HG03457 (cell line): ENCODE measurements at regions not wholly inside any gene's neighbourhood (a gene's known extent, or its start where the extent isn't known, plus 50 kb on each side); places are given as distances from the start of the nearest gene placed in this dataset.
"Not testable (repeated sequence)": the region's sequence is repeated elsewhere in the genome, so short reads cannot be mapped to it uniquely, and the experiment has no call there.

Source experiments
- ATAC-seq: cut with Tn5 transposase; IDR thresholded peaks from one replicate; pipeline ENCODE4 v1.9.1; 2021; ENCODE audit warnings: moderate number of reproducible peaks; ENCODE audit not compliant: unreplicated experiment

DNA sequence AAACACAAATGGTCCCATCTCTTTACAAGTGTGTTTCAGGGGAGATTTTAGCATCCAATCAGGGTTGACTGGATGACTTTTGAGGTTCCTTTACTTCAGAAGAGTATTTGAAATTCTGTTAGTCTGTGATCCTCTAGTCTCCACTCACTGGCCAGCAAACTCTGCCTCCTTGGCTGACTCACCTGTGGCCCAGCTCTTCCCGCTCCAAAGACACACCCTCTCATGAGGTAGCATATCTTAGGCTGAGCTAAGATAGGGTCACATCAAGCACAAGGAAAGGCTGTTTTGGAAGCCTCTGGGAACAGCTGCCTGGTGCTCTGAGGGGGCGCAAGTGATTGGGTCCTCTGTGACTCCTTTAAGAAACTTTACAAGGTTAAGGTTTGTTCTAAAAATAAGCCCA, 102.3 kb upstream of the FGGY start:
- ATAC-seq, result no peak

DNA sequence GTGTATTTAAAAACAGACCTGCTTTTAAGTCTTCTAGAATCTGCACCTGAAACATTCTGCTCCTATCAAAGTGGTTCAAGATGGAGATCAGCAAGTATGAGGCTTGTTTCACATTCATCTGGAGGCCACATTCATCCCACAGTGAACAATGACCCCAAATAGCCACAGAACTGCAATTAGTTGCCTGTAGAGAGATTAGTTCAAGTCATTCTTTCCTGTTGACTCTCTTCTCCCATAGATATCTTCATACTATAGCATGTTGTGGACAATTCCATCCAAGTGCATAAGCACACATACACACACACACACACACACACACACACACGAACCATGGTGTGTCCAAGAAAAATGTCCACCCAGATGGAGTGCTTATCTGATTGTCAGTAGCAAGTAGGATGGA, 101.7 kb upstream of the FGGY start:
- no peak for ATAC-seq

DNA sequence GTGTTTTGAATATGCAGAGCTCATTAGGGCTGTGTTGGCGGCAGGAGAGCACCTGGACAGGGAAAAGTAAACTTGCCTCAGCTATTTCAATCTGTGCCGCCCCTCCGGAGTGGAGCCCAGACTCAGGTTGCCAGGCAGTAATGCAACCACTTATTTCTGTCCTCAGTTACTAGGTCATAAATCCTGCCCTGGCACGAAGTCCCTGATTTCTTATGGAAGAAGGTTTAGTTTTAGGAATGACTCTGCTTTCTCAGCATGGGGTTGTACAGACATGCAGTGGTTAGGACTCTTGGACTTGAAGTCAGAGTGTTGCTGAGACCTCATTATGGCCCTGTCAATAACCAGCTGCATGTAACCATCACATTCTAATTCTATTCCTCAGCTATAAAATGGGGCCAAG, 98.3 kb upstream of the FGGY start:
- ATAC-seq, result no peak

DNA sequence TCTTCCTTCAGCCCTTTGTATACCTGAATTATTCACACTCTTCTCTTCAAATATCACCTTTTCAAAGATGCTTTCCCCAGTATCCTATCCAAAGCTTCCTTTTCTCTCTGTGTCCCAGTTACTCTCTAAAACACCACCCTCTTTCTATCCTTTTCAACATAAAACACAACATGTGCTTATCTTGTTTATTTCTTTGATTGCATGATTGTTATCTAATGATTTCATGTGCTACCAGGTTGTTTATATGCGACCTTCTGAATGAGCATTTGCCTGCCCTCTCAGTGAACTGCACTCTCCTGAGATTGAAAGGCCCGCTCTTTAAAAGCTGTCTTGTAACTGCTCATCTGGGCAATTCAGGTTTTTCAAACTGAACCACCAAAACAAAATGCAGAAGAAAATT, 97.7 kb upstream of the FGGY start:
- no peak for ATAC-seq

DNA sequence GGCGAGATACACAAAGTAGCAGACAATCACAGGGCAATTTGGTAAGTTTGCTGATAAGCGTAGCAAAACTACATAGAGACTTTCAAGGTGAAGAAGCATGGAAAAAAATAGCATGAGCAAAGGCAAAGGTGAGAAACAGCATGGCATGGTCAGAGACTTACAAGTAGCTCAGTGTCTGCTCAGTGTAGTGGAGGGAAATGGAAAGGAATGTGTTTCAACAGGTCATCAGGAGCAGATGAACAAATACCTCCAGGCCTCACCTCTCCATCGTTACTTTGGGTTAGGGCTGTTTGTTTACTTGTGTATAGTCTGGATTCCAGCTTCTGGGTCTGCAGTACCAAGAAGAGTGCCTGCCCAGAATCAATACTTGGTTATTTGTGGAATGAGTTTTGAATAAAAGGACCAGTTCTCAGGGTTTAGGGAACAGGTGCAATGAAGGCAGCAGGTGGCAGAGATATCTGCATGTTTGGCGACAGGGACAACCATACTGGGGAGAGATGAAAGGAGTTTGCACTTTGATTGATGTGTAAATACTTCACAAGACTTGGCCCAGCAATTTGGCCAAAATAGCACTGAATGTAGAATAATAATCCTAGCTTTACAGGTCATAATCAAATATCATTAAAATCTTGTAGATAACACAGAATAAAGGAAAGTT, 97.0 kb upstream of the FGGY start:
- ATAC-seq, result no peak

DNA sequence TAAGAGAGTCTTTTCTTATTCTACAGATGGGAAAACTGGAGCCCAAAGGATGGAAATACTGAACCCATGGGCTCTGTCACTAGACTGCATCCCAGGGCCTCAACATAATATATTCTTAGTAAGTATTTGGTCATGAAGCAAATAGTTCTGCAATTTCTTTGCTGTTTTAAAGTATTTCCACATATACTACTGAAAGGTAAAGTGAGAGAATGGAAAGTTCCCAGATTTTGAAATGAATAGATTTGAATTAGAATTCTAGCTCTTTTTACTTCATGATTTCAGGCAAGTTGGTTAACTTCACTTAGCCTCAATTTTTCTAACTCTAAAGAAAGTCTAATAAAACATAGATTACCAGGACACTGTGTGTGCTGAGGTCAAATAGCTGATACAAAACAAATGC, 95.6 kb upstream of the FGGY start:
- no peak for ATAC-seq

DNA sequence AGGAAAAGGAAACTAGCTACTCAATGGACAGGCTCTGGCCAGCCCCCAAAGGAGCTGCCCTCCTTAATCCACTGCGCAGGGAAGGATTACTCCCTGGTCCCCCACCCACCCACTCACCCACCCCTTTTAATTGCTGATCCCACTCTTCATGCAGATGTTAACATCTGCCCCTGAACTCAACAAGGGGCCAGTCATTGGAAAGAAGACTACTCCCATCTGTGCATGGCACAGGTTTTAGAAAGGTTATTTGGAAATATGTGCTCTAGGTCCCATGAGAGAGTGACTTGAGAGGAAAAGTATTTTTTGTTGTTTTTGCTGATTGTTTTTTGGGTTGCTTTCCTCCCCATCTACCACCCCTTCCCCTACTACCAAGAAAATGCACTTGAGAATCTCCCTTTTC, 94.4 kb upstream of the FGGY start:
- no peak for ATAC-seq

DNA sequence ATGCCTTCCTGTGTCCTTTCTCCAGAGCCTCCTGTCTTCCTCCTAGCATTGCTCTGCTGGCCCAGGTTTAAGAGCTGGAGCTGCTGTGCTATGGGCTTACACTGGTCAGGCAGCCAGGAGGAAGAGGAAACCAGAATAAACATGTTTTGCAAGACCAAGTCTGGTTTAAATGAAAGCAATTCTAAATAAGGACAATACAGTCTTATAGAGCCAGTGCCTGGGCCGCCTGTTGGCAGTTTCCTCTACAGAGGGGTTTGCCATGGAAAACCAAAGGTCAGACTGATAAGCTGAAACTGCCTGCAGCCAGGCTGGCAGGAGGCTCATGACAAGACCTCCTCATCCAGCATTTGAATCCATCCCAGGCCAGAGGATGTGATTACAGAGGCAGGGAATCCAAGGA, 92.9 kb upstream of the FGGY start:
- no peak for ATAC-seq

DNA sequence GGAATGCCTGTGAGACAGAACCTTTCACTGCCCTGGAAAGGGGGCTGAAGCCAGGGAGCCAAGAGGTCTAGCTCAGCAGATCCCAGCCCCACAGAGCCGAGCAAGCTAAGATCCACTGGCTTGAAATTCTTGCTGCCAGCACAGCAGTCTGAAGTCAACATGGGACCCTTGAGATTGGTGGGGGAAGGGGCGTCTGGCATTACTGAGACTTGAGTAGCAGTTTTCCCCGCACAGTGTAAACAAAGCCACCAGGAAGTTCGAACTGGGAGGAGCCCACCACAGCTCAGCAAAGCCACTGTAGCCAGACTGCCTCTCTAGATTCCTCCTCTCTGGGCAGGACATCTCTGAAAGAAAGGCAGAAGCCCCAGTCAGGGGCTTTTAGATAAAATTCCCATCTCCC, 90.3 kb upstream of the FGGY start:
- ATAC-seq, result not testable (repeated sequence)

DNA sequence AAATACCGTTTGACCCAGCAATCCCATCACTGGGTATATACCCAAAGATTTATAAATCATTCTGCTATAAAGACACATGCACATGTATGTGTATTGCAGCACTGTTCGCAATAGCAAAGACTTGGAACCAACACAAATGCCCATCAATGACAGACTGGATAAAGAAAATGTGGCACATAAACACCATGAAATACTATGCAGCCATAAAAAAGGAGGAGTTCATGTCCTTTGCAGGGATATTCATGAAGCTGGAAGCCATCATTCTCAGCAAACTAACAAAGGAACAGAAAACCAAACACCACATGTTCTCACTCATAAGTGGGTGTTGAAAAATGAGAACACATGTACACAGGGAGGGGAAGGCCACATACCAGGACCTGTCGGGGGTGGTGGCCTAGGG, 86.5 kb upstream of the FGGY start:
- ATAC-seq, result not testable (repeated sequence)

DNA sequence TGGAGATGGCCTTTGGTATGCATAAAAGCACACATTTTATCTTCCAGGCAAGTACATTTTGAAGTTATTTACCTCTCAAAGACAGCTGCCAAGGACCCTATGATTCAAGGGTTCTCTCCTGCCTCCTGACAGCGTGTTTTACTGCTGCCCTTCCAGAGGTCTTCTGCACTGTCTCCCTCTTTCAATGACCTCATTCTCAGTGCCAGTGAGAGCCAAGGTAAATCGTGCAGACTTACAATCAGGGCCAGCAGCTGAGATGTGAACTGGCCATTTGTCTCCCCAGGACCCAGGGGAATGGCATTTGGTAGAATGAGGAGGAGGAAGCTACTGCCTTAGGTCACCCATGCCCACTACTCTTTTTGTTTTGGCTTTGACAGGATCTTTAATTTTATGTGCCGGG, 84.2 kb upstream of the FGGY start:
- no peak for ATAC-seq

DNA sequence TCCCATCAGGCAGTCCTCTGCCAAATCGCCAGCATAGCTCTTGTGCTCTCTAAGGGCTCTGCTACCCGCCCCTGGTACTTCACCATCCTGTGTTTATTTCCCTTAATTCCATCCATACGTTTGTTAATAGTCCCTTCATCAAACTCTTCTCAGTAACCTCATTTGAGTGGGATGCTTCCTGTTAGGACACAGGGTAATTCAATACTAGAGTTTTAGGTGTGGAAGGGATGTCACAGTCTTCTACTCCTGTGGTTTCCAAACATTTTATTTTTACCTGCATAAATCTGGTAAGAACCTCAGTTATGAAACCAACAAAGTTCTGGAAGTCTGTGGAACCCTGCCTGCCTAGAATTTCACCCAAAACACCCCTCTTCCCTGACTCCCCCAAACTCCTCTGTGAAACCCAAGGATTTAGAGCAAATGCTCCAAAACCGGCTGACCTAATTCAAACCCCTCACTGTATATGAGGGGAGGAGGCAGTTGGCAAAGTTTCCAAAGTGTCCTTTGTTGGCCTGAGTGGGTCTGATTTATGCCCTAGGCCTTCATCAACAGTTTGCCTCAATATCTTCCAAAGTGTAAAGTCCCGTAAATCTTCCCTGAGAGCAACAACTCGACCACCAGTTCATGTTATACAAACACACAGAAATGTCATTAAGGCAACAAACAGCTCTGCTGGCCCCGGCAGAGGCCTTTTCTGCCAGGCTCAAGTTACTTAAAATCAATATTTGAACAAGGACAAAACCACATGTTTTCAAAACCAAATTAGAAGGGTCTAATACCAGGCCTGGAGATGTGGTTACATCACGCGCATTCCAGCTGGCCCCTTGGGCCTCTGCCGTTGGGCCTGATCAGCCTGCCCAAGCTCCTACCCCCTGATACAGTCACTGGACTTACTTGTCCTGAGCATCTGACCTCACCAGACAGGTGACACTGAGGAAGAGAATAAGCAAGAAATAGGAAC, 82.4 kb upstream of the FGGY start:
- ATAC-seq, result no peak

DNA sequence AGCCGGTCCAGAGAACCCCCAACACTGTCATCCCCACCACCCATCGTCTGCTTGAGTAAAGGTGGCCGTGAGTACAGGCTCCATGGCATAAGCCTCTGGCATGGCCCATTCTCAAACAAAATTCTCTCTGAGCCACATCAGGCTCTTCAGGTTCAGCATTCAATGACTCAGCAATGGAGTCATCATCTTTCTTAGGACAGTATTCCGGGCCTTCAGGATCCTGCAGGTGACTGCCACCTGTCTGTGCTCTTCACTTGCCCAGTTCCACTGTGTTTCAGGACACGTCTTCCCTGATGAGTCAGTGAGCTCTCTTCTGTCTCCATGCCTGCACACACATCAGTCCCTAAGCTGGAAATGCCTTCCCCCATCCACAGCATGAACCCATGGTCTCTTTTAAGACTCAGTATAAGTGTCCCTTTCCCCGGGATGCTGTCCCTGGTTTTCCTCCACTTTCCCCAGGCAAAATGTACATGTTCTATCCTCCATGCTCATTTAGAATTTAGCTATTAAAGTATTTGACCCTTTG, 81.1 kb upstream of the FGGY start:
- ATAC-seq, result no peak

DNA sequence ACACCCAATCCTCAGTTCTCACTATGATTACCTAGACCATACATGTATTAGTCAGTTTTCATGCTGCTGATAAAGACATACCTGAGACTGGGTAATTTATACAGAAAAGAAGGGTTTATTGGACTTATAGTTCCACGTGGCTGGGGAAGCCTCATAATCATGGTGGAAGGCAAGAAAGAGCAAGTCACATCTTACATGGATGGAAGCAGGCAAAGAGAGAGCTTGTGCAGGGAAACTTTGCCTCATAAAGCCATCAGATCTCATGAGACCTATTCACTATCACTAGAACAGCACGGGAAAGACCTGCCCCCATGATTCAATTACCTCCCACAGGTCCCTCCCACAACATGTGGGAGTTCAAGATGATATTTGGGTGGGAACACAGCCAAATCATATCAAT, 79.5 kb upstream of the FGGY start:
- ATAC-seq, result not testable (repeated sequence)

DNA sequence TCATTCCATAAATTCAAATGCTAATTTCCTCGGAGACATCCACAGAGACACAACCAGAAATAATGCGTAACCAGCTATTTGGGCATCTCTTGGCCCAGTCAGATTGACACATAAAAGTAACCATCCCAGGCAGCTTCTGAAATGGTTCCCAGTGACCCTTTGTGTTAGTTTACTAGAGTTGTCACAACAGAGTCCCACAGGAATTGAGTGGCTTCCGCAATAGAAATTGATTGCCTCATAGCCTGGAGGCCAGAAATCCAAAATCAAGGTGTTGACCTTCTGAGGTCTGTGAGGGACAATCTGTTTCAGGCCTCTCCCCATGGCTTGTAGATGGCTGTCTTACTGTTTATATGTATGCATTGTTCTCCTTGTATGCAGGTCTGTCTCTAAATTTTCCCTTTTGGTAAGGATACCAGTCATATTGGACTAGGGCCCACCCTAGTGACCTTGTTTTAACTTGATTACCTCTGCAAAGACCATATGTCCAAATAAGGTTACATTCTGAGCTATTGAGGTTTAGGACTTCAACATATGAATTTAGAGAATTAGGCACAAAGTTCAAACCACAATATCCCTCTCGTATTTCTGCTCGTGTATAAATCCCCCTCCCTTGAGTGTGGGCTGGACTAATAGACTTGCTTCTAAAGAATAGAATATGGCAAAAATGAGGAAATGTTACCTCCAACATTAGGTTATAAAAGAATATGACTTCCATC, 78.2 kb upstream of the FGGY start:
- no peak for ATAC-seq

DNA sequence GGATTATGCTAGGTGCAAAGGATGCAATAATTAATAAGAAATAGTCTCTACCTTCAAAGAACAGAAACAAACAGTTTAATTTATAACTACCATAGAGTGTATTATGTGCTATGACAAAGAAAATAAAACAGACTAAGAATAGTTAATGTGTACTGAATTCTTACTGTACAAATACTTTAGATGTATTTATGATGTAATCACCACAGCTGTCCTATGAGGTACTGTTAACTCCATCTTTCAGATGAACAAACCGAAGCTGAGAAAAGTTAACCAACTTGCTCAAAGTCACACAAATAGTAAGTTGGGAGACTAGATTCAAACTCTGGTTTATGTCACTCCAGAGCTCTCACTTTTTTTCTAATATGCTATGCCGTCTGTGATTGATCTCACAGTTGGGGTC, 77.0 kb upstream of the FGGY start:
- ATAC-seq, result no peak

DNA sequence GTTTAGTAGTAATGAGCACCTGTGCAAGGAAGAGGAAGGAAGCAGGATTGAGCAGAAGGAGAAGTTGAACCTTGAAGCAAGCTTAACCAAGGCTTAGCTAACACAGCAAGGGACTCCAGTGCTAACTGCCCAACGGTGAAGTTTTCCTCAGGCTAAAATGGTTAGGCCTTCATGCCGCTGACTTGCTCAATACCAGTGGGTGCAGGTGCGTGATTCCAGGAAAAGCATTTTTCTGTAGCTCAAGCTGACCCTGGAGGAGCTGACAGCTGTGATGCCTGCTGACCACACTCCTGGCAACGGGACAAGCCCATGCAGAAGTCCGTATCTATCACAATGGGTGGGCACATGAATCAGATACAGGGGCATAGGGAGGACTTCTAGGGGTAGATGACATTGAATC, 76.5 kb upstream of the FGGY start:
- ATAC-seq, result no peak

DNA sequence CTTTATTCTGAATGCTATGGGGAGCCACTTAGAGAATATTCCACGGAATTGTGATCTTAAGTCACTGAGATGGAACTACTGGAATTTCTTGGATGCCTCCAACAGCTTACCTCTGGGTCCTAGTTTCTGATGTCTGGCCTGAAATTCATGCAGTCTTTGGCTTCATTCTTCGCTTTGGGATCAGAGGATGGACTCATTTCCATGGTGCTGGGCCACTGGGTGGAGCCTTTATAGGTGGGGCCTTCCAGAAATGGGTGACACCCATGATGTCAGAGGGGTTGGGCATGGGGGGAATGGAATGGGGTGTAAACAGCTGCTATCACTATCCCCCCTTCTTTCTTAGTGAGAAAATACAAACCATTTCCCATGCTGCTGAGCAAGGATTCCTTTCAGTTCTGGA, 73.7 kb upstream of the FGGY start:
- no peak for ATAC-seq

DNA sequence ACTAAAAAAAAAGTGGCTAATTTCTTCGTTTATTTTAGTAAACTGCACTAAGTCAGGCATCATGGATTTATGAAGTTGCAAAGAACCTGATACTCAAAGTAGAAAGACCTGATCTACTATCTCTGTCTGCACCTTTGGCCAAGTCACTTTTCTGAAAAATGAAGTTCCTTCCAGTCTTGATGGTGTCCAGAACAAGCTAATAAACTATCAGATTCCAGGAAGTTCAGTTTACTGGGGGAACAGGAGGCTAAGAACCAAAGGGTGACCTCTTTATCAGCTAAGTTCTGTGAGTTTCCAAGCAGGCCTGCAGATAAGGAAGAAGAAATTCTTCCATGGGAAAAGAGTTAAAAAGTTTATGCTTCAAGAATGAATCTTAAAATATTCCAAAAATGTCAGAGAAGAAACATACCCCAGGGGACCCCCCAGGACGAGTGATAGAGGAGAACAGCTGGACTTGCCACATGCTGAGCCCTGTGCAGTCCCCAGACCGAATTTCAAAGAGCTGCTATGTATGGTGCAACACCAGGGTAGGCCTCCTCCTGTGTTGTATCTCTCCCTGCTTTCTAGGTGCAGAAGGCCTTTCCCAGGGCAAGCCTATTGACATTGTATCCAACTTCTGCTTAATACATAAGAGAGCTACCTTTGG, 72.8 kb upstream of the FGGY start:
- no peak for ATAC-seq

DNA sequence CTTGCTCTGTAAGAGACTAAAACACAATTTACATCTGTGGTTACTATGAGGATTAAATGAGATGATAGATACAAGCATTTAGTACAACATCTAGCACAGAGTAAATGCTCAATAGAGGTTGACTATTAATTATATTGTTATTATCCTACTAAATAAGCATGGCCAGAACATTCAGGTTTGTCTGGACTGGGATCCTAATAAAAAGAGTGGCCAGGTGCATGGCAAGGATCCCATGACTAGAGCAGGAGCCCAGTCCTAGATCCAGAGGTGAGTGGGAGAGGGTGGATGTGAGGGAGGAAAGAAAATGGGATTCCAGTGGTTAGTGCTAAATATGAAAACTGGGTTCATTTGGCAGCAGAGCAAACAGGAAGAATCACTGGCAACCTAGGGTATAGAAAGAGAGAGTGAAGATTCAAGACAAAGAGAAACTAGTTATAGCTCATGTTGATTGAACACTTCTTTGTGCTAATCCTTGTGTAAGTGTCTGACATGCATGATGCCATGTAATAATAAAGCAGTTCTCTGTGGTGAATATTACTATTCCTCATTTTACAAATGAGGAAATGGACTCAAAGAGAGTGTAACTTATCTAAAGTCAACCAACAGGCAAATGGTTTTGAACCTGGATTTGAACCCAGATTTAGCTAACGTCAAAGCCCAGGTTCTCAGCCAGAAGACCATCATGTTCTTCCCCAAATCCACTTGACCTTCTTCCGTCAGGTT, 71.1 kb upstream of the FGGY start:
- no peak for ATAC-seq
